DOHH2 (cell line): ENCODE measurements at regions not wholly inside any gene's neighbourhood (a gene's known extent, or its start where the extent isn't known, plus 50 kb on each side); places are given as distances from the start of the nearest gene placed in this dataset.

Source experiments
- EZH2phosphoT487 ChIP-seq: fragments of 200-600 bp; sonication (generic); IDR thresholded peaks from 2 replicates; pipeline ENCODE4 v1.6.1; 2017; ENCODE audit warnings: borderline replicate concordance, mild to moderate bottlenecking, antibody characterized with exemption, low read length, moderate library complexity, mixed read lengths
- TF ChIP-seq, protein P1 (sequence below): fragments of 200-600 bp; sonication (generic); IDR thresholded peaks from one replicate; pipeline ENCODE4 v1.5.1; 2014; ENCODE audit warnings: antibody characterized with exemption, mild to moderate bottlenecking, low read depth, low read length; ENCODE audit not compliant: poor library complexity, severe bottlenecking

DNA sequence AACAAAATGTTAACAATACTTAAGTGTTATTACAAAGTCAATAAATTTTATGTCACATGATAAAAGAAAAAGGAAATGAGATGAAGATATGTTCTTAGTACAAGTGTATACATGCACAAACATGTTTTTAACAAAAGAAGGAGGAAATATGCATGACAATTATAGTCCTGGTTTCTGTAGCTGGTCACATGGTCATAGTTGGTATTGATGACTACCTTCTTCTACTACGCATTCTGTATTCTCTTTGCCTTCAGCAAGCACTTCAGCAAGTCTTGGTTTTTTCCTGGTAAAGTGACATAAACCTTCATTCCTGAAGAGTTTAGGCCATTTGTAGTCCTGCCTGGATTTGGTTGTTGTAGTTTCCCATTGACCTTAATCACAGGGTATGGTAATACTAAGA, 121.3 kb upstream of the SYT4 start:
- TF ChIP-seq, protein P1, sequence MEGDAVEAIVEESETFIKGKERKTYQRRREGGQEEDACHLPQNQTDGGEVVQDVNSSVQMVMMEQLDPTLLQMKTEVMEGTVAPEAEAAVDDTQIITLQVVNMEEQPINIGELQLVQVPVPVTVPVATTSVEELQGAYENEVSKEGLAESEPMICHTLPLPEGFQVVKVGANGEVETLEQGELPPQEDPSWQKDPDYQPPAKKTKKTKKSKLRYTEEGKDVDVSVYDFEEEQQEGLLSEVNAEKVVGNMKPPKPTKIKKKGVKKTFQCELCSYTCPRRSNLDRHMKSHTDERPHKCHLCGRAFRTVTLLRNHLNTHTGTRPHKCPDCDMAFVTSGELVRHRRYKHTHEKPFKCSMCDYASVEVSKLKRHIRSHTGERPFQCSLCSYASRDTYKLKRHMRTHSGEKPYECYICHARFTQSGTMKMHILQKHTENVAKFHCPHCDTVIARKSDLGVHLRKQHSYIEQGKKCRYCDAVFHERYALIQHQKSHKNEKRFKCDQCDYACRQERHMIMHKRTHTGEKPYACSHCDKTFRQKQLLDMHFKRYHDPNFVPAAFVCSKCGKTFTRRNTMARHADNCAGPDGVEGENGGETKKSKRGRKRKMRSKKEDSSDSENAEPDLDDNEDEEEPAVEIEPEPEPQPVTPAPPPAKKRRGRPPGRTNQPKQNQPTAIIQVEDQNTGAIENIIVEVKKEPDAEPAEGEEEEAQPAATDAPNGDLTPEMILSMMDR, result no peak
- TF ChIP-seq EZH2phosphoT487, result no peak
